GM21786 (cell line): ENCODE measurements at regions not wholly inside any gene's neighbourhood (a gene's known extent, or its start where the extent isn't known, plus 50 kb on each side); places are given as distances from the start of the nearest gene placed in this dataset.
"Not testable (repeated sequence)": the region's sequence is repeated elsewhere in the genome, so short reads cannot be mapped to it uniquely, and the experiment has no call there.

Experiments
- ATAC-seq: cut with Tn5 transposase; IDR thresholded peaks from one replicate; pipeline ENCODE4 v1.9.1; 2021; ENCODE audit not compliant: unreplicated experiment

GRCh38 chr11:15300341-15300740 lies 185.6 kb downstream of the INSC start:
- no peak for ATAC-seq

DNA sequence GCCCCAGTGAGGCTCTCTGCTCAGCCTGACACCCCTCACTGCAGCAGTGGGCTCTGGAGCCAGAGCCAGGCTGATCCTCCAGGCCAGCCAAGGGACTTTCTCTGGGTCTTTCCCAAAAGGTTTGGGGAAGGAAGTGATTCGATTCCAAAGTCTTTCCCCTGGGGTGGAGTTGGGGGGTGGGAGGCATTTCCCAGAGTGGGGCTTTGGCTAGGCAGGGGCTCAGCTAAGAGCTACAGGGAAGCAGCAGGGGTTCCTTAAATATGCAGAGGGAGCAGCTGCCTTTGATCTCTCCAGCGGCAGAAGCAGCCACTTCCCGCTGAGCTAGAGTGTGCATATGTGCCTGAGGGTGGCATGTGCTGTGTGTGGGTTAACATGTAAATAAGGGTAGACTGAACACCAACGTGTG lies 192.9 kb downstream of the INSC start:
- no peak for ATAC-seq

- ATAC-seq = no peak
These were observed 194.1 kb downstream of the INSC start for GRCh38 chr11:15308840-15309239.

GRCh38 chr11:15309296-15309695 lies 194.6 kb downstream of the INSC start:
- no peak for ATAC-seq

DNA sequence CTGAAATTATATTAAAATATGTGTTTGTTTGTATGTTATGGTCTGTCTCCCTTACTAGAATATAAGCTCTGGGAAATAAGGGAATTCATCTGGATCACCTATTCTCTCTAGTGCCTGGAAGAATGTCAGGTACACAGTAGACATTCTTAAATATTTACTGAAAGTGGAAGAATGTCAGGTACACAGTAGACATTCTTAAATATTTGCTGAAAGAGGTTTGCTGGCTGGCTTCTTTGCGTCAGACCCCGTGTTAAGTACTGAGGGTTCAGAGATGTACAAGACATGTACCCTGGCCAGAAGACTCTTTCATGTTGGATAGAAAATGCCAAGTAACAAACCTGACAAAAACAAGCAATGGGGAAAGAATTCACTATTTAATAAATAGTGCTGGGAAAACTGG lies 199.1 kb downstream of the INSC start:
- no peak for ATAC-seq

DNA sequence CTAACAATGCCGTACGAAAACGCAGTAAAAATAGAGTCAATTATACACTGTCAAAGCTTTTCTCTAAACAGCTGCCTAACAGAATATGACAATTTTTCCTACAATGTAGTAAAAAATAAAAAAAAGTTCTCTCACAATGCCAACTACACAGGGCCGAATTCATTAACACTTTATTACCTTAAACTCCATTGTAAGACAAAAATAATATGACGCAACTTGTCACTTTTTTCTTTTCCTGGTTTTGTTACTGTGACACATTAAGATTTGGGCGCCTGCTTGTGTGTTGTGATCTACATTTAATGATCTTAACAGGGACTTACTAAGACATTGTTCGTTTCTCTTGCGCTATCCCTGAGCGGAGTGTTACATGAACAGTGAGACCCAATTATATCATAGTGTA lies 204.1 kb downstream of the INSC start:
- no peak for ATAC-seq

DNA sequence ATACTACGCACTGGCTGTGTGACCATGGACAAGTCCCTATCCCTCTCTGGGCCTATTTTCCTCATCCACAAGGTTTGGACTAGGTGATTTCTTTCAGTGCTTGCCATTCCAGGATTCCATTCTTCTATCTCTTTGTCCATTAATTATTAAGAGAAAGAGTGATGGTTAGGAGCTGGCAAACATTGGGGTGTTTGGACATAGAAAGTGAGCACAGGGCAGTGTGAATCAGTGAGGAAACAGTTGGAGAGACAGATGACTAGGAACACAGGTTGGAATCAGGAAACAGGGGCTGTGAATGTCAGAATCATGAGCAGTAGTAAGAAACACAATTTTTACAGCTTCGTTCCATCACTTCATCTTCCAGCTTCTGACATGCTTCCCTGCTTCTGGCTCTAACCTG lies 211.8 kb downstream of the INSC start:
- ATAC-seq = no peak

GRCh38 chr11:15327786-15328231 lies 213.1 kb downstream of the INSC start:
- ATAC-seq = no peak

GRCh38 chr11:15333407-15333806 lies 218.7 kb downstream of the INSC start:
- no peak for ATAC-seq

DNA sequence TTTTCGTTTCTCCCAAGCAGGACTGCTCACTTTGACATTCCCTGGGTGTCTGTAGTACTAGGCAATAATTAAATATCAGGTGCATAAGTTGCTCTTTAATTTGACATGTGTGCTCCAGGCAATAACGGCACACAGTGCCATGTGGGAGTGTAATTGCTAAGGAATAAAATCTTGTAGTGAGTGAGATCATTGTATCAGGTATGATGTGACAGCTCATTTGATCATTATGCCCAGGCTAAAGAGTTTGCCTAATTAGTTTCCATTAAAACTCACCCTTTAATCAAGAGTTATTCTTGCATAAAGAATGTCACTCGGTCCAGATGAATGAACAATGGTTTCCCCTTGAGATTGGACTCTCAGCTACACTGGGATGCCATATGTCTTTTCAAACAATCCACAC lies 220.0 kb downstream of the INSC start:
- no peak for ATAC-seq

- ATAC-seq = no peak
These were observed 221.3 kb downstream of the INSC start for GRCh38 chr11:15336021-15336420.

GRCh38 chr11:15339302-15339701 lies 224.6 kb downstream of the INSC start:
- no peak for ATAC-seq

GRCh38 chr11:15341587-15341986 lies 226.9 kb downstream of the INSC start:
- ATAC-seq = no peak

DNA sequence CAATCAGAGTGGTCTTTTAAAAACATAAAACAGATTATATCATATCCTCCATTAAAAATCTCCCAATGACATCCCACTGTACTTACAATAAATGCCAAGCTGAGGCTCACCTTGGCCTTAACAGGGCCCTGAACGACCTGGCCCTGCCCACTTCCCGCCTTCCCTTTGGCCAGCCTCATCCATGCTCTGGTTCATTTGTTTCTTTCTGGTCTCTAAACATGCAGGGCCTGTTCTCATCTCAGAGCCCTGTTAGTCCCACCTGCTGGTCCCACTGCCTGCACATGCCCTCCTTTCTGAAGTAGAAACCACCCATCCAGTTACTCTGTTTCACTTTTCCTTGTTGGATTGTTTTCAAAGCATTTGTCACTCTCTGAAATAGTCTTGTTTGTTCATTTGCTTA lies 227.4 kb downstream of the INSC start:
- ATAC-seq = no peak

DNA sequence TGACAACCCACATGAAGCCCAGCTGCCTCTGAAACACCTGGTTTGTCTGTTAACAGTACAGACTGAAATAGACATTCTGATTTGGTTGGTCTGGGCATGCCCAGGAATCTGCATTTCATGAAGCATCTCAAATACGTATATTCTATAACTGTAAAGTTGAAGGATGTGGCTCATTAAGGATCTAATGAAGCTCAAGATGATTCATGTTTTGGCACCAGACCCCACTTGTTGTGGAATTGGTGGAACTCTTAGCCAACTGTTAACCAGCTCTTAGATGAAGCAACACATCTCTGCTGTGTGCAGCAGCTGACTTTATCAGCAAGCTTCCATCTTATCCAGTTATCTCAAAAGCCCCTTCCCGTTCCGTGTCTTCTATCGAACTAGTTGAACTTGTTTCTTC lies 232.2 kb downstream of the INSC start:
- ATAC-seq = no peak

GRCh38 chr11:15347969-15348734 lies 233.4 kb downstream of the INSC start:
- ATAC-seq = no peak

GRCh38 chr11:15349413-15349812 lies 234.7 kb downstream of the INSC start:
- ATAC-seq = no peak

GRCh38 chr11:15361316-15361715 lies 246.6 kb downstream of the INSC start:
- ATAC-seq = no peak

DNA sequence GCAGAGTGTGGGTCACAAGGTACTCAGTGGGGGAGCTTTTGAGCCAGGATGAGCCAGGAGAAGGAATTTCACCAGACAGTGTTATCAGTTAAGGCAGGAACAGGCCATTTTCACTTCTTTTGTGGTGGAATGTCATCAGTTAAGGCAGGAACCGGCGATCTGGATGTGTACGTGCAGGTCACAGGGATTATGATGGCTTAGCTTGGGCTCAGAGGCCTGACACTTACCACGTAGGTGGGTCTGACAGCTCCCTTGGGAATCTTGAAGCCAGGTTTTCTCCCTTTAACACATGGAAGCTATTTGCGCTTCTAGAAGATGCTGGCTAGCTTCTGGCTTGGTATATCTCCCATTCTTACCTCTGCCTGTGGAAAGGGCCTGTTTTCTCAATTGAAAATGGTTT lies 250.6 kb downstream of the INSC start:
- ATAC-seq = not testable (repeated sequence)

DNA sequence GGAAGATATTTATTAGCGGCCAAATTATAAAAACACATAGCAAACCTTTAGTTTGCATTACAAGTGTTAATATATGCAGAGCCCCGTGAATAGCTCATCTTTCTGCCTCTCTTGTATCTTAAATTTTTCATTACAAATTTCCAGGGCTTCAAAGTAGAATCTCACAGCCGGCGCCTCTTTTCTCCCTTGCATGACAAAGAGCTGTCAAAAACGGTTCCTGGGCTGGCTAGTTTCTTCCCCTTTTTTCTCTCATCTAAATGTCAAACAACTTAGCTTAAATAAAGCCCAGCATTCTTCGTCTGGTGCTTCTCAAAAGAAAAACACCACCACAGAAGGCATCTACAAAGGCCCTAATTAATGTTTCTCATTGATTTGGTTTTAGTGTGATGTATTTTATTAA lies 253.0 kb downstream of the INSC start:
- ATAC-seq = no peak

DNA sequence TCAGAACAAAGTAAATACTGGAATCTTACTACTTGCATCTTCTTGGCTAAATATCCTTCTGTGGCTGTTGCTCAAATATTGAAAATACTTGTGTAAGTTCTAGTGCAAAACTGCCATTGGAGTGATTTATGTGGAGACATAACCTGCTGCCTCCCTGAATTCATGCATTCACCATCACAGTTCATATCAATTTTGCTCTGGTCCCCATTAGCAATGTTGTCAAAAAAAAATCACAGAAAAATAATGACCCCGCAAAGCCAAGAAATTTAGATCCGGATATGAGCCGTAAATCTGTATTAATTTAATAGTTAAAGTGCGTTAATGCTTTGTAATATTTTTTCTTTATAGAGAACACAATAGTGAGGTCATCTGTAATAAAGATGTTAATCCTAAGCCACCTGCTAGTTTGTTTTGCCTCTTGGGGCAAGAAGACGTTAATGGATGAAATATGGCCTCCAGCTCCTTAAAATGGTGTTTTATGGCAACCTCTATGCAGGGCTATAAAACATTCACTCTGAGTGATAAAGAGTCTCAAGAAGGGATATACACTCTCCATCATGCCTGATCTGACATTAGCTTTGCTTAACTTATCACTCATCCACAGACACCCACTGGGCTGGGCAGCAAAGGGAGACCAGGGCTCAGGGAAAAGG lies 255.9 kb downstream of the INSC start:
- ATAC-seq = no peak

DNA sequence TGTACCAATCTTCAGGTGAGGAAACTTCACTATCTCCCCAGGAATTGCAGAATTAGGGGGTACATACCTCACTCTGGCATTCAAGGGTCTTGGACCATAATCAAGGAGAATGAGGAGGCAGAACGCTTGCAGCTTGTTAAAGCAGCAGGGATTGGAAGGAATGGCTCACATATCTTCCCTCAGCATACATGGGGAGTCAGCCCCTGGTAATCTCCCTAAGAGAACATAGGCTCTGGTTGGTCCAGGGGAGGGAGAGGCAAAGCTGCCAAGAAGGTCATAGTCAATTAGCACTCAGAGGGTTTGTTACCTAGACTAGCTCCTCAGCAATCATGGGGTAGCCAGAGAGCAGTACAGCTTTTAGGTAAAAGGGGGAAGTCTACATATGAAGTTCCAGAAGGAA lies 256.8 kb downstream of the INSC start:
- no peak for ATAC-seq

DNA sequence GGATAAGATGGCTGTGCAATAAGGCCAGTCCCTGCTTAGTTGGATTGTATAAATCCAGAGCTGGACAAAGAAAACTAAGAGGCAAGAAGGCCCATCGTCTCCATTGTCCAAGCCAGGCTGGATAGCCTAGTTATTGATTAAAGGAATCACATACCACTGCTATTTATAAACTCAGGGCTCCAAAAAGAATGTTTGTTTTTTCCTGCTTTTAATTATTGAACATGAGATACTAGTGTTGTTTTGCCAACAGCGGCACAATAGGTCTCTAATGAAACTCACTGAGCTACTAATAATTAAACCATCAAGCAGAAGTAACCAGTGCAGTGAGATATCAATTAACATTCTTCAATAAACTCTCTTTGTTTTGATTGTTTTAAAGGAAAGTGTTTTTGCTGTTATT lies 259.7 kb downstream of the INSC start:
- ATAC-seq = no peak
